ENCODE measurements at regions not wholly inside any gene's neighbourhood (a gene's known extent, or its start where the extent isn't known, plus 50 kb on each side); places are given as distances from the start of the nearest gene placed in this dataset.
"Not testable (repeated sequence)": the region's sequence is repeated elsewhere in the genome, so short reads cannot be mapped to it uniquely, and the experiment has no call there.

GRCh38 chr5:12102151-12102550, 197.9 kb upstream of the CTNND2 start:
- Histone ChIP-seq H3K9ac (ENCODE audit: low read length) (no peak overlapping the region), H3K27me3 (ENCODE audit: low read length) (no peaks in the 10 kb centered on the region), H3K9me3 (ENCODE audit: low read length) (peaks cover 34% of the 10 kb centered on the region), H3K4me2 (ENCODE audit: low read depth, low read length, poor library complexity, severe bottlenecking) (no peak overlapping the region), H3K4me1 (ENCODE audit: low read length) (no peaks in the 10 kb centered on the region), H3K79me2 (ENCODE audit: low read length) (no peaks in the 10 kb centered on the region), H3K36me3 (ENCODE audit: insufficient read depth, low read length) (no peaks in the 10 kb centered on the region), H3K27ac (ENCODE audit: low read length) (no peak overlapping the region), H3K9me2 (replicated peaks; ENCODE audit: insufficient read depth, low read length) (no peaks in the 10 kb centered on the region), H3K4me3 (ENCODE audit: low read length) (no peak overlapping the region), H4K20me1 (ENCODE audit: insufficient read depth, low read depth, low read length) (no peaks in the 10 kb centered on the region), H2AFZ (ENCODE audit: low read length) (no peak overlapping the region)
- no peak for DNase-seq

- Histone ChIP-seq H3K9me2 (replicated peaks; ENCODE audit: insufficient read depth, low read length) (no peaks in the 10 kb centered on the region), H3K4me3 (ENCODE audit: low read length) (no peak overlapping the region), H4K20me1 (ENCODE audit: insufficient read depth, low read depth, low read length) (no peaks in the 10 kb centered on the region), H3K4me2 (ENCODE audit: low read depth, low read length, poor library complexity, severe bottlenecking) (no peak overlapping the region), H3K4me1 (ENCODE audit: low read length) (no peaks in the 10 kb centered on the region), H3K79me2 (ENCODE audit: low read length) (no peaks in the 10 kb centered on the region), H3K9ac (ENCODE audit: low read length) (no peak overlapping the region), H2AFZ (ENCODE audit: low read length) (no peak overlapping the region), H3K9me3 (ENCODE audit: low read length) (peaks cover 27% of the 10 kb centered on the region), H3K27me3 (ENCODE audit: low read length) (no peaks in the 10 kb centered on the region), H3K36me3 (ENCODE audit: insufficient read depth, low read length) (no peaks in the 10 kb centered on the region), H3K27ac (ENCODE audit: low read length) (no peak overlapping the region)
- DNase-seq: no peak
Measured at GRCh38 chr5:12100542-12100941, 196.3 kb upstream of the CTNND2 start.

GRCh38 chr5:12099296-12099695, 195.1 kb upstream of the CTNND2 start:
- no peak overlapping the region for H3K9ac ChIP-seq (ENCODE audit: low read length)
- peaks cover 33% of the 10 kb centered on the region for H3K9me3 ChIP-seq (ENCODE audit: low read length)
- no peaks in the 10 kb centered on the region for H3K79me2 ChIP-seq (ENCODE audit: low read length)
- H3K4me2 ChIP-seq (ENCODE audit: low read depth, low read length, poor library complexity, severe bottlenecking): no peak overlapping the region
- no peak overlapping the region for H2AFZ ChIP-seq (ENCODE audit: low read length)
- DNase-seq: no peak
- H3K9me2 ChIP-seq (replicated peaks; ENCODE audit: insufficient read depth, low read length): no peaks in the 10 kb centered on the region
- H3K27me3 ChIP-seq (ENCODE audit: low read length): no peaks in the 10 kb centered on the region
- no peaks in the 10 kb centered on the region for H4K20me1 ChIP-seq (ENCODE audit: insufficient read depth, low read depth, low read length)
- no peaks in the 10 kb centered on the region for H3K4me1 ChIP-seq (ENCODE audit: low read length)
- no peak overlapping the region for H3K4me3 ChIP-seq (ENCODE audit: low read length)
- no peak overlapping the region for H3K27ac ChIP-seq (ENCODE audit: low read length)
- no peaks in the 10 kb centered on the region for H3K36me3 ChIP-seq (ENCODE audit: insufficient read depth, low read length)

GRCh38 chr5:12095808-12096281, 191.6 kb upstream of the CTNND2 start:
- H3K4me1 ChIP-seq (ENCODE audit: low read length): no peaks in the 10 kb centered on the region
- no peak overlapping the region for H3K4me2 ChIP-seq (ENCODE audit: low read depth, low read length, poor library complexity, severe bottlenecking)
- no peaks in the 10 kb centered on the region for H4K20me1 ChIP-seq (ENCODE audit: insufficient read depth, low read depth, low read length)
- no peak overlapping the region for H3K27ac ChIP-seq (ENCODE audit: low read length)
- H2AFZ ChIP-seq (ENCODE audit: low read length): no peak overlapping the region
- H3K36me3 ChIP-seq (ENCODE audit: insufficient read depth, low read length): no peaks in the 10 kb centered on the region
- H3K27me3 ChIP-seq (ENCODE audit: low read length): no peaks in the 10 kb centered on the region
- no peak for DNase-seq
- H3K4me3 ChIP-seq (ENCODE audit: low read length): no peak overlapping the region
- peaks cover 17% of the 10 kb centered on the region for H3K9me3 ChIP-seq (ENCODE audit: low read length)
- no peaks in the 10 kb centered on the region for H3K79me2 ChIP-seq (ENCODE audit: low read length)
- H3K9me2 ChIP-seq (replicated peaks; ENCODE audit: insufficient read depth, low read length): no peaks in the 10 kb centered on the region
- H3K9ac ChIP-seq (ENCODE audit: low read length): no peak overlapping the region

- DNase-seq: no peak
Measured at GRCh38 chr5:12093586-12093985, 189.3 kb upstream of the CTNND2 start.

GRCh38 chr5:12080761-12081160, 176.5 kb upstream of the CTNND2 start:
- no peaks in the 10 kb centered on the region for H3K27me3 ChIP-seq (ENCODE audit: low read length)
- no peak overlapping the region for H3K4me2 ChIP-seq (ENCODE audit: low read depth, low read length, poor library complexity, severe bottlenecking)
- no peak for DNase-seq
- H2AFZ ChIP-seq (ENCODE audit: low read length): no peak overlapping the region
- no peak overlapping the region for H3K27ac ChIP-seq (ENCODE audit: low read length)
- no peaks in the 10 kb centered on the region for H3K36me3 ChIP-seq (ENCODE audit: insufficient read depth, low read length)
- H3K9me2 ChIP-seq (replicated peaks; ENCODE audit: insufficient read depth, low read length): no peaks in the 10 kb centered on the region
- H3K9ac ChIP-seq (ENCODE audit: low read length): no peak overlapping the region
- no peaks in the 10 kb centered on the region for H3K79me2 ChIP-seq (ENCODE audit: low read length)
- peaks cover 25% of the 10 kb centered on the region for H3K9me3 ChIP-seq (ENCODE audit: low read length)
- H3K4me3 ChIP-seq (ENCODE audit: low read length): no peak overlapping the region
- no peaks in the 10 kb centered on the region for H4K20me1 ChIP-seq (ENCODE audit: insufficient read depth, low read depth, low read length)
- no peaks in the 10 kb centered on the region for H3K4me1 ChIP-seq (ENCODE audit: low read length)

More at GRCh38 chr5:12093586-12093985, 189.3 kb upstream of the CTNND2 start:
- Histone ChIP-seq H3K79me2 (ENCODE audit: low read length) (no peaks in the 10 kb centered on the region), H2AFZ (ENCODE audit: low read length) (no peak overlapping the region), H3K4me1 (ENCODE audit: low read length) (no peaks in the 10 kb centered on the region), H3K27me3 (ENCODE audit: low read length) (no peaks in the 10 kb centered on the region), H3K4me2 (ENCODE audit: low read depth, low read length, poor library complexity, severe bottlenecking) (no peak overlapping the region), H3K36me3 (ENCODE audit: insufficient read depth, low read length) (no peaks in the 10 kb centered on the region), H3K9me2 (replicated peaks; ENCODE audit: insufficient read depth, low read length) (no peaks in the 10 kb centered on the region), H3K9me3 (ENCODE audit: low read length) (peaks cover 6% of the 10 kb centered on the region), H3K27ac (ENCODE audit: low read length) (no peak overlapping the region), H4K20me1 (ENCODE audit: insufficient read depth, low read depth, low read length) (no peaks in the 10 kb centered on the region), H3K9ac (ENCODE audit: low read length) (no peak overlapping the region), H3K4me3 (ENCODE audit: low read length) (no peak overlapping the region)

GRCh38 chr5:12078286-12078685, 174.0 kb upstream of the CTNND2 start:
- not testable (repeated sequence) for H2AFZ ChIP-seq (ENCODE audit: low read length); H3K4me2 ChIP-seq (ENCODE audit: low read depth, low read length, poor library complexity, severe bottlenecking); H3K9ac ChIP-seq (ENCODE audit: low read length); H3K27ac ChIP-seq (ENCODE audit: low read length); H3K4me1 ChIP-seq (ENCODE audit: low read length); H4K20me1 ChIP-seq (ENCODE audit: insufficient read depth, low read depth, low read length); H3K4me3 ChIP-seq (ENCODE audit: low read length); DNase-seq; H3K27me3 ChIP-seq (ENCODE audit: low read length); H3K79me2 ChIP-seq (ENCODE audit: low read length); H3K36me3 ChIP-seq (ENCODE audit: insufficient read depth, low read length); H3K9me2 ChIP-seq (replicated peaks; ENCODE audit: insufficient read depth, low read length)
- H3K9me3 ChIP-seq (ENCODE audit: low read length): peaks cover 26% of the 10 kb centered on the region

- Histone ChIP-seq H3K36me3 (ENCODE audit: insufficient read depth, low read length) (no peaks in the 10 kb centered on the region), H4K20me1 (ENCODE audit: insufficient read depth, low read depth, low read length) (no peaks in the 10 kb centered on the region), H3K9ac (ENCODE audit: low read length) (no peak overlapping the region), H3K9me3 (ENCODE audit: low read length) (peaks cover 22% of the 10 kb centered on the region), H3K27me3 (ENCODE audit: low read length) (no peaks in the 10 kb centered on the region), H3K4me3 (ENCODE audit: low read length) (no peak overlapping the region), H3K4me1 (ENCODE audit: low read length) (no peaks in the 10 kb centered on the region), H3K9me2 (replicated peaks; ENCODE audit: insufficient read depth, low read length) (no peaks in the 10 kb centered on the region), H3K27ac (ENCODE audit: low read length) (no peak overlapping the region), H3K4me2 (ENCODE audit: low read depth, low read length, poor library complexity, severe bottlenecking) (no peak overlapping the region), H3K79me2 (ENCODE audit: low read length) (no peaks in the 10 kb centered on the region), H2AFZ (ENCODE audit: low read length) (no peak overlapping the region)
- DNase-seq: no peak
Measured at GRCh38 chr5:12073426-12073825, 169.2 kb upstream of the CTNND2 start.

- Histone ChIP-seq H2AFZ (ENCODE audit: low read length) (no peak overlapping the region), H3K9ac (ENCODE audit: low read length) (no peak overlapping the region), H3K4me3 (ENCODE audit: low read length) (no peak overlapping the region), H3K4me2 (ENCODE audit: low read depth, low read length, poor library complexity, severe bottlenecking) (no peak overlapping the region), H3K9me3 (ENCODE audit: low read length) (peaks cover 22% of the 10 kb centered on the region), H3K79me2 (ENCODE audit: low read length) (no peaks in the 10 kb centered on the region), H4K20me1 (ENCODE audit: insufficient read depth, low read depth, low read length) (no peaks in the 10 kb centered on the region), H3K9me2 (replicated peaks; ENCODE audit: insufficient read depth, low read length) (no peaks in the 10 kb centered on the region), H3K27me3 (ENCODE audit: low read length) (no peaks in the 10 kb centered on the region), H3K4me1 (ENCODE audit: low read length) (no peaks in the 10 kb centered on the region), H3K36me3 (ENCODE audit: insufficient read depth, low read length) (no peaks in the 10 kb centered on the region), H3K27ac (ENCODE audit: low read length) (no peak overlapping the region)
- DNase-seq: no peak
Measured at GRCh38 chr5:12072441-12072840, 168.2 kb upstream of the CTNND2 start.

Data from Karpas-422 (cell line).